GM12891 (cell line): ENCODE measurements at regions not wholly inside any gene's neighbourhood (a gene's known extent, or its start where the extent isn't known, plus 50 kb on each side); places are given as distances from the start of the nearest gene placed in this dataset.

ENCODE experiments used
- PAX5 ChIP-seq: IDR thresholded peaks from 2 replicates; pipeline ENCODE4 v1.6.1; 2011; ENCODE audit warnings: low read length, moderate library complexity, mild to moderate bottlenecking; ENCODE audit not compliant: insufficient read depth, severe bottlenecking
- POLR2A ChIP-seq: IDR thresholded peaks from 2 replicates; pipeline ENCODE4 v1.6.1; 2011; ENCODE audit warnings: low read depth, low read length, control low read depth
- POLR2AphosphoS5 ChIP-seq: IDR thresholded peaks from 2 replicates; pipeline ENCODE4 v1.6.1; 2011; ENCODE audit warnings: low read depth, low read length, control low read depth
- SPI1 ChIP-seq: IDR thresholded peaks from 2 replicates; pipeline ENCODE4 v1.6.1; 2011; ENCODE audit warnings: low read depth, low read length, control low read depth
- TAF1 ChIP-seq: IDR thresholded peaks from 2 replicates; pipeline ENCODE4 v1.6.1; 2011; ENCODE audit warnings: low read depth, low read length, control low read depth

- TF ChIP-seq POLR2AphosphoS5 (no peak), SPI1 (no peak), POLR2A (no peak), TAF1 (no peak), PAX5 (no peak)
These were observed 1518.2 kb upstream of the TMEFF2 start for GRCh38 chr2:193712912-193713311.
